Hematopoietic multipotent progenitor cell treated with erythropoietin and hydrocortisone succinate and interleukin-3 and kit ligand, for 6 days (in vitro differentiated cells): ENCODE measurements at regions not wholly inside any gene's neighbourhood (a gene's known extent, or its start where the extent isn't known, plus 50 kb on each side); places are given as distances from the start of the nearest gene placed in this dataset.
"Not testable (repeated sequence)": the region's sequence is repeated elsewhere in the genome, so short reads cannot be mapped to it uniquely, and the experiment has no call there.

Experiments
- DNase-seq: peaks from one replicate; pipeline ENCODE4 v3.0.0-alpha.2; 2015

- DNase-seq, result not testable (repeated sequence)
Observed at GRCh38 chr6:4725136-4725760, 51.0 kb upstream of the CDYL start.

GRCh38 chr6:4724727-4725126 lies 51.5 kb upstream of the CDYL start:
- DNase-seq, result not testable (repeated sequence)

GRCh38 chr6:4723383-4723782 lies 52.8 kb upstream of the CDYL start:
- DNase-seq, result no peak

GRCh38 chr6:4721368-4721767 lies 54.8 kb upstream of the CDYL start:
- not testable (repeated sequence) for DNase-seq

GRCh38 chr6:4719491-4719890 lies 56.7 kb upstream of the CDYL start:
- no peak for DNase-seq

GRCh38 chr6:4717856-4718255 lies 58.3 kb upstream of the CDYL start:
- no peak for DNase-seq

GRCh38 chr6:4717124-4717523 lies 59.1 kb upstream of the CDYL start:
- DNase-seq, result no peak

- DNase-seq, result no peak
Observed at GRCh38 chr6:4714961-4715501, 61.2 kb upstream of the CDYL start.

- no peak for DNase-seq
Observed at GRCh38 chr6:4712291-4712690, 63.9 kb upstream of the CDYL start.

- DNase-seq, result no peak
Observed at GRCh38 chr6:4707011-4707410, 69.2 kb upstream of the CDYL start.

GRCh38 chr6:4705809-4706208 lies 70.4 kb upstream of the CDYL start:
- no peak for DNase-seq

GRCh38 chr6:4703382-4703781 lies 72.8 kb upstream of the CDYL start:
- DNase-seq, result no peak

- DNase-seq, result no peak
Observed at GRCh38 chr6:4698901-4699659, 77.1 kb upstream of the CDYL start.

- DNase-seq, result peak; percentile 12
Observed at GRCh38 chr6:4693173-4693970, 82.8 kb upstream of the CDYL start.

- DNase-seq, result no peak
Observed at GRCh38 chr6:4692664-4693063, 83.5 kb upstream of the CDYL start.

GRCh38 chr6:4687989-4688947 lies 87.9 kb upstream of the CDYL start:
- DNase-seq, result peak; percentile 65

GRCh38 chr6:4687656-4687988 lies 88.6 kb upstream of the CDYL start:
- DNase-seq, result no peak

- DNase-seq, result no peak
Observed at GRCh38 chr6:4682431-4683097, 93.6 kb upstream of the CDYL start.

GRCh38 chr6:4678506-4679300 lies 97.5 kb upstream of the CDYL start:
- no peak for DNase-seq

- DNase-seq, result no peak
Observed at GRCh38 chr6:4677751-4678065, 98.5 kb upstream of the CDYL start.
